Stimulated activated CD8-positive, alpha-beta memory T cell treated with anti-CD3 and anti-CD28 coated beads, Interleukin-12 subunit alpha, Interleukin-12 subunit beta, amount 100 ng/mL, for 24 hours (primary cell): ENCODE measurements at regions not wholly inside any gene's neighbourhood (a gene's known extent, or its start where the extent isn't known, plus 50 kb on each side); places are given as distances from the start of the nearest gene placed in this dataset.
"Not testable (repeated sequence)": the region's sequence is repeated elsewhere in the genome, so short reads cannot be mapped to it uniquely, and the experiment has no call there.

Experiments used
- DNase-seq: peaks from one replicate; pipeline ENCODE4 v3.0.0-alpha.2; 2020; ENCODE audit errors: extremely low read depth

DNA sequence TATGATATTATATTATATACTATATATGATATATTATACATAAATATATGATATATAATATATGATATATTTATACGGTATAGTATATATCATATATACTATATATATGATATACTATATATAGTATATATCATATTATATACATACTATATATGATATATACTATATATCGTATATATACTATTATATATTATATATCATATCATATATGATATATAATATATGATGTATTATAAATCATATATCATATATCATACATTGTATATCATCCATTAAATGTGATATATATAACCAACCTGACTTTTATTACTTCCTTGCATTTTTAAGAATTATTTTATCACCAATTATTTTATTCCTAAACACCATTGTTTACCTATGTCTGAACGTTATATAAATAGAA lies 146.6 kb upstream of the PRSS16 start:
- DNase-seq = no peak

DNA sequence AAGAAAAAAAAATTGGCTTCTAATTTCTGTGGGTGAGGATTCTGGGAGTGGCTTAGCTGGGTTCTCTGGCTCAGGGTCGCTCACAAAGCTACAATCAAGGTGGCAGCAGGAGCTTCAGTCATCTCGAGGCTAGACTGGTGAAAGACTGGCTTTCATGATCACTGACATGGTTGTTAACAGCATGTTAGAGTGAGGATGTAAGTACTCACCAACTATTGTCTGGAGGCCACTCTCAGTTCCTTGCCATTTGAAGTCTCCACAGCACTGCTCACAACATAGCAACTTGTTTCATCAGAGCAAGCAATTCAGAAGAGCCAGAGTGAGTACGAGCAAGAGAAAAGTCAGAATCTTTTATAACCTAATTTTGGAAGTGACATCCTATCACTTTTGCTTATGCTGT lies 145.7 kb upstream of the PRSS16 start:
- DNase-seq = no peak

DNA sequence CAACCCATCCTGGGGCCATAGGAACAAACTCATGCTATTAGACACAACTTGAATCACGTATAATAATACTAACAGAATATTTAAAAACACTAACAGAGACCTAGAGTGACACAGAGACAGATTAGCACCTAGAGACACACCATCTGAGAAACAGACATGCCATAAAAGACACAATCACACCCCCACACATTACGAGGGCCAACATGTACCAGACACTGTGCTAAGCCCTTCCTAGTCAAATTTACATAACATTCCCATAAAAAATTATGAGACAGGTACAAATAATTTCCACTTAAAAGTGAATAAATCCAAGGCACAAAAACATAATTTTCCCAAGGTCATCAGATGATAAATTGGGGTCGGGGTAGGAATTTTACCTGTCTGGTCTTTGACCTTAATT lies 141.1 kb upstream of the PRSS16 start:
- DNase-seq = no peak

DNA sequence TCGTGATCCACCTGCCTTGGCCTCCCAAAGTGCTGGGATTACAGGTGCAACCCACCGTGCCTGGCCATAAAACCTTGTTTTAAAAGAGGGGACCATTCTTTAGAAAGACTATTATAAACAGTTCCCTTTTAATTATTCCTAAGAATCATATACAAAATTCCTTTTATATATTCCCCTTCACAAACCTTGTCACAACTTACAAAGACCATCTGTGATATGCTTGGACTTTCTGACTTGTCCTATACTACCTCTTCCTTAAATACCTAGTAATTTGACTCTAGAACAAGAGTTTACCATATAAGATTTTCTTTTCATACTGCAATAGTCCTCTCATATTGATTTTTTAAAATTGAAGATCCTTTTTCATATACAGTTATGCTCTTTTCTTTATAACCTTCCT lies 135.8 kb upstream of the PRSS16 start:
- no peak for DNase-seq

DNA sequence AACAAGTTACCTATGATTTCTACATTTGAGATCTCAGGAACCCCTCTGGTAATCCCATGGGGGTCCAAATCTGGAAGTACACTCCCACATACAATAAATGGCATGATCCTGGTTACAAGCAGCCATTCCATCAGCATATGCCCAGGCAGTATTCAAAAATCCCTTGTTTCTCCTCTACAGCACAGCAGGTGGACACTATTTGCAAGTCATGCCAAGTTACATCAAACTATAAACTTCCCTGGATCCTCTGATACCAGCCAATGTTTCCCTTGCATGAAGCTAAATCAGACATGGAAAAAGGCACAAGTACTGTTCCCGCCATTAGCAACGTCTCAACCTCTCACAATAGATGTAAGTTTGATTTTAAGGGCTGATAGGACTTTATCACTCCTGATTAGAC lies 134.5 kb upstream of the PRSS16 start:
- no peak for DNase-seq

DNA sequence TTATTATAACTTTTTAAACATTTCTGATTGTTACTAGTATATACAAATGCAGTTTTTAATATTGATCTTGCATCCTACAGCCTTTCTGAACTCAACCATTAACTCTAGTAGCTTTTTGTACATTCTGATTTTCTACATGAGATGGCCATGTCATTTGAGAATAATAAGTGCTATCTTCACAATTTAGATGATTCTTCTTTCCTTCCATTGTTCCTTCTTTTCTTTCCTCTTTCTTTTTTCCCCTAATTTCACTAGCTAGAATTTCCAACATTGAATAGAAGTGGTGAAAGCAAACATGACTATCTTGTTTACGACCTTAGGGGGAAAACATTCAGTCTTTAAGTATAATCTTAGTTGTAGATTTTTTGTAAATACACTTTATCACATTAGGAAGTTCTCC lies 128.2 kb upstream of the PRSS16 start:
- no peak for DNase-seq

DNA sequence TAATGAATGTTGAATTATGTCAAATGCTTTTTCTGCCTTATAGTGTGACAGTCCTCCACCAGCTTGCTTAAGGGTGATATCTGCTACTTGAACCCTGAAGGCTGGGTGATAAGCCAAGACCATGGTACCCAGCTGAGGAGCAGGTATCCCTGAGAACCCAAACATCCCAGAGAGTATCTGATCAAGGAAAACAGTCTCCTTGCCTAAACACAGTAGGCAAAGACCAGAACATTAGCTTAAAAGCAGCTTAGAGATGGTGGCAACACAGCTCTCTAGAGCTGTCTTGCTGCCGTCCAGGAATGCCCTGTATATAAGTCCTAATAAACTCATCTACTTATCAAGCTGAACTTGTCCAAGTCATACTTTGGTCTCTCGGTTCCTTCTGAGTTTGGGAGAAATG lies 127.7 kb upstream of the PRSS16 start:
- DNase-seq = no peak

DNA sequence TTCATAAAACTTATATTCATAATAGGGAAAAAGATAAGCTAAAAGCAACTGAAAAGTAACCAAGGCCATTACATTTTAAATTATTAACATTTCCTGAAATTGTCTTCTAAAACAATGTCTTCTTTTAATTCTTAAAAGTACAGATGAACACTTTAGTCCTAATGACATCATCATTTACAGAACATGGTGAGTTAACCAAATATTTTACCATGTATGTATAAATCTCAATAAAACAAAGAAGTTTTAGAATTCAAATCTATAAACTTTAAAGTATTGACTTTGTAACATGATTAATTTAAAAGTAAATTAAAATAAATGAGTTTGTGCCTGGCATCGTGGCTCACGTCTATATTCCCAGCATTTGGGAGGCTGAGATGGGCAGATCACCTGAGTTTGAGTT lies 125.9 kb upstream of the PRSS16 start:
- no peak for DNase-seq

DNA sequence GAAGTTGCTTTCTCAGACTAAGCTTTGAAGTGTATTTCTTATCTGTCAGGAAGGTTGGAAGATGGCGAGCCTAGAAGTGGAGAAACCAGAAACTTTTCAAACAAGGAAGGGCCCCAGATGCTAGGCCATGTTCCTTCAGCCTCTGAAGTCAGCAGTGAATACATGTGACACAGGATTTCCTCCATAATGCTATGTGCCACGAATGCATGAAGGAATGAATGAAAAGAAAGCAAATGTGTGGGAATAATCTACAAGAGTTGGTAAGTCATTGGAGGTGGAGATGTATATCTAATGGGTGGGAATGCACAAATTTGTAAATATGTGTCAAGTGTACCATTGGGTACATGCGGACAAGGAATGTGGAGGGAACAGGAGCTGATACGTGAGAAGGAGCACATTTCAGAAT lies 123.2 kb upstream of the PRSS16 start:
- DNase-seq = no peak

DNA sequence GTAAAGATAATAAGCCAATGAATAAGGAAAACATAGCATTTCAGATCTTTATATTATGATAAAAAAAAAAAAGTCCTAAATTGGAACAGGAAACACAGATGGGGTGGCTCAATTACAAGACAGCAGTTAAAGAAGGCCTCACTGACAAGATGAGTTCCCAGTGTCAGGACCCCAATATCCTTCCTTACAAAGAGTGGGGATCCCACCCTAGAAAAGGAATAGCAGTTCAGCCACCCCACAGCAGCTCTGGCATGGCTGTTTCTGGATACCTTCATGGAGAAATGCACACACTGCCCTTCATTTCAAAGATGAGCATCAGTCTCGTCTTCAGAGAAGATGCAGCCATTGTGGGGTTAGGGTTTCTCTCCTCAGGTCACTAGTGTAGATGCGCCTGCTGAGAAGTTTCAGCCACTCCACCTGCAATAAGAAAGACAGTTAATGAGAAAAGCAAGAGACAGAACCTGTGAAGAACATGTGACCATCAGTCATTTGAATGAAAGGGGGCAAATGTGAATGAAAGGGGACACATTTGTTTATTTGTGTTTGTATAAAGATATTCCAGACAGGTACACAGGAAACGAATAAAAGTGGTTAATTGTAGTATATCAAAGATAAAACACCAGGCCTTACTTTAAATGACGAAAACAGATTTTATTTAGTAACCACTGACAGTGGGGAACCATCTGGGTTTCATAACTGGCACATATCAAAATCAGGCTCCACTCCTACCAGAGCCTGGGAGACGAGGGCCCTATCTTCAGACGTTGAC lies 121.3 kb upstream of the PRSS16 start:
- no peak for DNase-seq

DNA sequence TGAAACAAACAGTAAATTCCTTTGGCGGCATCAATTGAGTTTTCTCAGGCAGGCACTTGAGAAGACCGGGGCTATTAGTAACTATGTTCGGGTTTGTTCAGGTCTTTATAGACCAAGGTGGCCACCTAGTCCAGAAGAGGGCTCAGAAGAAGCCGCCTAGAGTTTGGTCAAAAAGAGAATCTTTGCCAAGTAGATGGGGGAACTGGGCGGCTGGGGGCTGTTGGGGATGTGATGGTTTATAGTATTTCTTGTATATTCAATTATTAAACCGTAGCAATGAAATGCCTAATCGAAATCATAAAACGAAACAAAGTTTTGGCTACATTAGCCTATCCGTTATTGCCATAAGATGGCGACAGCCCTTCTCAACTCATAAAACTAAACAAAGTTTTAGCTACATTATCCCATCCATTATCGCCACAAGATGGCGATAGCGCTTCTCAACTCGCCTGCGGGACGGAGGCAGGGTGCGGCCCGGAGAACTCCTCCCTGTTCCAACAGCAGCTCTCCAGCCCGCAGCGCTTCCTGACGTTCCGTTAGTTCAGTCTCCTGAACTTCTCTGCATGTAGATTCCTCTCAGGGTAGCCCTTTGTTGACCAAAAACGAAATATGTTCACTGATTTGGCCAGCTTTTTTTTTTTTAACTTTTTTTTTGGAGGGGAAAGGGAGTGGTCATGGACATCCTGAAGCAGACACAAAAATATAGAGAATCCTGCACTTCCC lies 120.5 kb upstream of the PRSS16 start:
- no peak for DNase-seq

DNA sequence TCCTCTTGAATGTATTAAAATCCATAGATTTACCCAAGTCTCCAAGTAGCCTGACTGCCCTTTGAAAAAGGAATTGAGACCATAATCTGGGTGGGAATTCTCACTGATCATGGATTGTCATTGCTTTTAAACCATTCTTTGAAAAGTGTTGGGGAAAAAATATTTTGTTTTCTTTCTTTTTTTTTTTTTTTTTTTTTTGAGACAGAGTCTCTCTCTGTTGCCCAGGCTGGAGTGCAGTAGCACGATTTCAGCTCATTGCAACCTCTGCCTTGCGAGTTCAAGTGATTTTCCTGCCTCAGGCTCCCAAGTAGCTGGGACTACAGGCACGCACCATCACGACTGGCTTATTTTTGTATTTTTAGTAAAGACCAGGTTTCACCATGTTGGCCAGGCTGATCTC lies 119.6 kb upstream of the PRSS16 start:
- not testable (repeated sequence) for DNase-seq

DNA sequence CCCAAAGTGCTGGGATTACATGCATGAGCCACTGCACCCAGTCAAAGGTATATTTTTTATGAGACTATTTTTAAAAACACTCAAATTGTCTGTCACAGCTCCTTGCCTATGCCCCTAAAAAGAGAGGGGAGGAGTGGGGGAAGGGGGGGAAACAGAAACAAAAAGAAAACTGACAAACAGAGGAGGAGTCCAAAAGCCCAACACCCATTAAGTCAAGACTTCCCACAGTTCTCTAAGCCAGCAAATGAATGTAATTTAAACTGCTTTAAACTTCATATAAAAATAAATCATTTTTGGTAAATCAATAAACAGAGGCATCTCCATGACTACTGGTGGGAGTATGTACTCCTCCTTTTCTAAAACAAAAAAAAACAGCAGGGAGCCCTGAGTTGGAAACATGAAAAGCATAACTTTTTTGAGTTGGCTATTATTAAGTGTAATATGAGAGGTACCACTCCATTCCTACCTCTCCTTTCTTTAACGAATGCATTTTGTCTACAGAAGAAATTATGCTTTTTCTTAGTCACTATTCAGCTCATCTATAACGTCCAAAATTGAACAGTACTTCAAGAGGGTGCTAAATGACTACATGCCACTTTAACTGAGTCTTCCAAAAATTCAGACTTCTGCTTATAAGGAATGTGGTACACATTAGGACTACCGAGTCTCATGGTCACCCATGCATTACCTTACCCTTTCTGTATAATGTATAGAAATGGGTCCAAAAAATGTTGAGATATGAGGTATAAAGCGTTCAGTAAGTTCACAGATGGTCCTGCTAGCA lies 119.0 kb upstream of the PRSS16 start:
- no peak for DNase-seq

DNA sequence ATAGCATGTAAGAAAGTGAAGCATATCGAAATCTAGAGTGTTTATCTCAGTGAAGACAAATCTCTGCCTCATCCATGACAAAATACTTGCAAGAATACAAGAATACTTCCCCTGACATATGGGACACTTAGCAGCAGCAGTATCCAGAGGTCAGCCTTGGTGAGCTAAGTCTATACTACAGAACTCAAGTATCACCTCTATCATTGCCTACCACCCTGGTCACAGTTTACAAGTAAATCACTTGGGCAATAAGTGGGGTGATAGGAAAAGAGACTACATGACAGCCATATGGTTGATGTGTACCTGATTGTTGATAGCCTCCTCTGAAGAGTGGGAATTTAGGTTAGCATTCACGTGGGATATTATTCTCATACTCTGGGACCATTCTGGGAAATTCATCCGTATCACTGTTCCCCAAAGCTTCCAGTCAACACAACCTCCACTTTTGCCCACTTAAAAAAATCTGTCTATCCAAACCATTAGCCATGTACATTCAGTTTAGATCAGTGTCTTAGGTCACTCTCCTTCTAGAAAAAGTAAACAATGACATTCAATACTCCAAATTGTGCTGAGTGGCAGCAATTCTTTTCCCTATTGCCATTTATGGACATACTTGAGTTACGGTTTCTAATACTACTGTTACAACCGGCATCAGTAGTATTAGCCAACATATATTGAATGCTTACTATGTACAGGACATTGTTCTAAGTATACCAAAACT lies 118.2 kb upstream of the PRSS16 start:
- no peak for DNase-seq

DNA sequence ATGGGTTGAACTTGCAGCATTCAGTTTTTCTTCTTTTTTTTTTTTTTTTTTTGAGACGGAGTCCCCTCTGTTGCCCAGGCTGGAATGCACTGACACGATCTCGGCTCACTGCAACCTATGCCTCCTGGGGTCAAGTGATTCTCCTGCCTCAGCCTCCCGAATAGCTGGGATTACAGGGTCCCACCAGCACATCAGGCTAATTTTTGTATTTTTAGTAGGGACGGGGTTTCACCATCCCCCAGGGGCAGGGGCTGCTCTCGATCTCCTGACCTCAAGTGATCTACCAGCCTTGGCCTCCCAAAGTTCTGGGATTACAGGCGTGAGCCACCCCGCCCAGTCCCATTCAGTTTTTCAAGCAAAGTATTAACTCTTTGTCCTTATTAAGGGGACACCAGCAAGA lies 117.6 kb upstream of the PRSS16 start:
- DNase-seq = no peak

DNA sequence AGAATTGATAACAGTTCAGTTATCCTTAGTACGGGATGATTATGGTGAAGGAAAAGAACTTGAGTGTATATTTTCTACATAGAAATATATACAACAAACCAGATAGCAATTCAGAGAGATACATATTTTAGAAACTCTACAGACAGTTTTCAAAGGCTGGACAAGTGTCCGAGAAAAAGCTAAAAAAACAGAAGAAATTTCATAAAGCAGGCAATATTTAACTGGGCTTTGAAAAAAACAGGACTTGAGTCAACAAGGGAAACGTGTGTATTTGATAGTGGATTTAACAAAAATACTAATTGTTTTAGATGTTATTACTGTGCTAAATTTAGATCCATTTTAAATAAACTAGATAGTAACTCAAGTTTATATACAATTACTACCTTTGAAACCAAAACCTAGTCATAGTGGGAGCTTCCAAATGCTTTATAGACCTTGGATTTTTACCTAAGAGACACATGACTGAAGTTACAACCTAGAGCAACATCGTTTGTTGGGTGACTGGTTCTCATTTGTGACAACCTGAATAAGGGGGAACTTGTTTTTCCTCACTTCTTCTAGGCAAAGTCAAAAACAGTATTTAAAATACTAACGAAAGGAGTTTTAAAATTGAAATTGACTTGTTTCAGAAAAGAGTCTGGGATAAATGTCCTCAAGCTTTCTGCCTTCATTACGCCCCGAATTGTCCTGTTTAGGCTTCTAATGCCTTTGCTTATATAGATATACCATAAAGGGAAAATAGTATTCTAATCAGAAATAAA lies 116.7 kb upstream of the PRSS16 start:
- no peak for DNase-seq

DNA sequence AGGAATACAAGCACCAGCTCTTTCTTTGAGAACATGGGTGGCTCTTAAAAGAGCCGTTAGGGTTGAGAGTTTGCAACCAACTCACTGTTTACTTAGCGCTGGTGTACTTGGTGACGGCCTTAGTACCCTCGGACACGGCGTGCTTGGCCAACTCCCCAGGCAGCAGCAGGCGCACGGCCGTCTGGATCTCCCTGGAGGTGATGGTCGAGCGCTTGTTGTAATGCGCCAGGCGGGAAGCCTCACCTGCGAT lies 115.3 kb upstream of the PRSS16 start:
- not testable (repeated sequence) for DNase-seq

DNA sequence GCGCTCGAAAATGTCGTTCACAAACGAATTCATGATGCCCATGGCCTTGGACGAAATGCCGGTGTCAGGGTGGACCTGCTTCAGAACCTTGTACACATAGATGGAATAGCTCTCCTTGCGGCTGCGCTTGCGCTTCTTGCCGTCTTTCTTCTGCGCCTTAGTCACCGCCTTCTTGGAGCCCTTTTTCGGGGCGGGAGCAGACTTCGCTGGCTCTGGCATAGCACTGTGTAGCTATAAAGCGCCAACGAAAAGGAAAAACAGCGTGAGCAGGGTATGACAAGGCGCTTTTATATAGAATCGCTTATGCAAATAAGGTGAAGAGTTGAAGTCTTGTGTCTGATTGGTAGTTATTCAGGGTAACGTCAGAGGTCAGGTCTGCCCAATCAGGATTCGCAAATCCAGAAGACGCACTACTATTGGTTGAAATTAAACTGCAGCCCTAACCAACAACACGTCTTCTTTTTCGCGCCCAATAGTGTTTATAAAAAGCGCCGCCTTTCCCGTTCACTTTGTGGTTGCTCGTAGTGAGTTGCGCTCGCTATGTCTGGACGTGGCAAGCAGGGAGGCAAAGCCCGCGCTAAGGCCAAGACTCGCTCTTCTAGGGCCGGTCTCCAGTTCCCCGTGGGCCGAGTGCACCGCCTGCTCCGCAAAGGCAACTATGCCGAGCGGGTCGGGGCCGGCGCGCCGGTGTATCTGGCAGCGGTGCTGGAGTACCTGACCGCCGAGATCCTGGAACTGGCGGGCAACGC lies 114.8 kb upstream of the PRSS16 start:
- DNase-seq = peak; percentile 66

DNA sequence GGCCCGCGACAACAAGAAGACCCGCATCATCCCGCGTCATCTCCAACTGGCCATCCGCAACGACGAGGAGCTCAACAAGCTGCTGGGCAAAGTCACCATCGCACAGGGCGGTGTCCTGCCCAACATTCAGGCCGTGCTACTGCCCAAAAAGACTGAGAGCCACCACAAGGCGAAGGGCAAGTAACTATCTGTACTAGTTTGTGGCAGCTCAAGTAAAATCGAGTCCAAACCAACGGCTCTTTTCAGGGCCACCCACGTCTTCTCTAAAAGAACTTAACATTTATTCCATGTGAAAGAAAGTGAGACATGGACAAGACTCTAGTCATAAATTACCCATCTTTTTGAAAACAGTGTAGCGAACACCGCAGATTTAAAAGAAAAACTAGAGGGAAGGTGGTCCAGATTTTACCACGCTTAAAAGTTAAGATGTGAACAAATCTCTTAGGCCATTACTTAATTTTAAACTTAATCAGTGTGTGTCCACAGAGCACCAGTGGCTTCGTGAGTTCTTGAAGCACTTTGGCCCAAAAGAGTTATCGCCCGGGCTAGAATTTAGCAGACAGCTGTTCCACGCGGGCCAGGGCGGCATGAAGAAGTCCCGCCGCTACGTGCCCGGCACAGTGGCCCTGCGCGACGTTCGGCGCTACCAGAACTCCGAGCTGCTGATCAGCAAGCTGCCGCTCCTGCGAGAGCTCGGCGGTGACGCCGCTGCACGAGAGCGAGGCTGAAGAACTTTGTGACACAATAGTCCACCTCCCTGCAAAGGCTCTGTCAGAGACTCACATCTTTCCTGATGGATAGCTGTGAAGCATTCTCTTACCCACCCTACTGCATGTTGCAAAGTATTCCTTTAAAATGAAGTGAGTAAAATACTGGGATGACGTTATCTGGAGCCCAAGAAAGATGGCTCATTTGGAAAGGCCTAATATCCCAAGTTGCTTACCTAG lies 113.9 kb upstream of the PRSS16 start:
- DNase-seq = no peak
